GM19043 (cell line): ENCODE measurements at regions not wholly inside any gene's neighbourhood (a gene's known extent, or its start where the extent isn't known, plus 50 kb on each side); places are given as distances from the start of the nearest gene placed in this dataset.
A peak's percentile ranks its signal among the peaks of the same experiment; 100 is the strongest.
"Not testable (repeated sequence)": the region's sequence is repeated elsewhere in the genome, so short reads cannot be mapped to it uniquely, and the experiment has no call there.

Source experiments
- ATAC-seq: cut with Tn5 transposase; IDR thresholded peaks from one replicate; pipeline ENCODE4 v1.9.1; 2021; ENCODE audit warnings: low read depth; ENCODE audit not compliant: unreplicated experiment

DNA sequence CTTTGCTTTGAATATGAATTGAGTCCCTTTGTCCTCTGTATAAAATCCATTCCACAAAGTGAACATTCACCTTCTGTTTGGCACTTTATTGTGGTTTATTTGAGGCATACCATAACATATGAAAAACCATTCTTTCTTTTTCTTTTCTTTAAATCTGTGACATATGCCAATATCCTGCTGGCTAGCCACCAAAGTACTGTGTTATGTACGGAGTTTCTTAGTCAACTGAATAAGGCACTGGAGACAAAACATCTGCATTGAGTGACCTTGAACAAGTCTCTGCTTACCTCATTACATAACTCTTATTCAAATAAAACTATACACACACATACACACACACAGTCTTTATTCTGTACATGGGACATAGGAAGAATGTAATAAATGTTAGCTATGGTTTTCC lies 872.8 kb downstream of the C4orf33 start:
- no peak for ATAC-seq

DNA sequence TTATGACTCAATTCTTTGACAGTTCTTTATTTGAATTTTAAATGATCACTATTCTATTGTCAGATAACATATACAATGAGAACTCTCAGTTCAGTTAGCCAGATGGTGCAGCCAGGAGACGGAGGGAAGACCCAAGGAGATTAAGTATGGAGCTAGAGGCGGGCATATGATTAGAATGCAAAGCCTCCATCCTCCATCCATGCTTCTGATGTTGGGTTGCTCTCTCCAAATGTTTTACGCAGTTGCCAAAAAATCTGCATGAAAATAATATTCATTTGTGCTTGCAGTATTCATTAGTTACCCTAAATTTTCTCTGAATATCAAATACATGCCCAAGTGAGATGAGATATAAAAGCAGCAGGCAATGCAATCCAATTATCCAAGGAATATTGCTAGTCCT lies 874.8 kb downstream of the C4orf33 start:
- no peak for ATAC-seq

DNA sequence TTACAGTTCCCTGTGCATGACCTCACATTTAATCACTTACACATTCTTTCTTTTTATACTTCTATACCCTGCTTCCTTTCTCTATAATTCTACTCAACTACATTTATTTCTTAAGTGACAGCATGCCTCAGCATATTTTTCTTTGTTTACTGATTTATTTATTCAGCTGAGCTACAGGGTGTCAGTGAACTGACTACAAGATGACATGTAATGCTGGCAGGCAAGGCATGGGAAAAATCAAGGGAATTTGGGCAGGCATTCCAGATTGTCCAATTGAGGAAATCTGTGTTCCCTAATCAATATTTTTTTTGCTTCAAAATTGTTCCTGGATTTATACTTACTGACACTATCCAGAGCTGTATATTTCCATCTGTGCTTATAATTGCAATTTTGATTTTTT lies 875.5 kb downstream of the C4orf33 start:
- ATAC-seq = no peak

DNA sequence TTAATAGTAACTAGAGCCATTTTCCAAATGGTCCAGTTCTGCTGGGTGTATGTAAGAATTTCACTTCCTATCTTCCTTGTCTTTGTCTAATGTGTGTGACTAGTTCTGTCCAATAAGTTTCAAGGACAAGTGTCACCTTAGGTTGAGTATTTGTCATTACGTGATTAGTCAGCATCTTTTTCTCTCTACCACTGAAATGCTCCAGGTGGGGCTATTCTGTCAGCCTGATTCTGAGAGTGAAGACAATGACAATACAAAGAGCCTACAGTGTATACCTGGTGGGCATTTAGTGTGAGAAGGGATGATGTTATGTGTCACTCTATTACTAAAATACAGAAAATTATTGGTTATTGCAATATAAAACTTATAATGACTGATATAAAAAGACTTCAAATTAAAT lies 876.3 kb downstream of the C4orf33 start:
- ATAC-seq = no peak

DNA sequence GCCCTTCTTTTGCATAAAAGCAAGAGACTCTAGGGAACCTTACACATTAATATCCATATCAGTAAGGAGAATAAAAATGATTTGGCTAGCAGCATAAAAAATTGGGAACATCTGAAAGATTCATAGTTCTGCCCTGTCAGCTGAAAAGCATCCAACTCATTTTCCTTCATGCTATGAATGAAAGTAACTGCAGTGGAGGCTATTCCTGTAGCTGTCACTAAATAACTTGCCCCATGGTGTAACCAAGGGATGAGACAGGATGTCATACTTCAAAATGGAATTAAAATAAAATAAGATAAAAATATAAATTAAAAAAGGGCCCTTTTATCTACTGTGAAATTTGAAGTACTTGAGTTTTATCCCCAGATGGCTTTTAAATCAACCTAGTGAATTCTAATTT lies 878.8 kb downstream of the C4orf33 start:
- ATAC-seq = no peak

DNA sequence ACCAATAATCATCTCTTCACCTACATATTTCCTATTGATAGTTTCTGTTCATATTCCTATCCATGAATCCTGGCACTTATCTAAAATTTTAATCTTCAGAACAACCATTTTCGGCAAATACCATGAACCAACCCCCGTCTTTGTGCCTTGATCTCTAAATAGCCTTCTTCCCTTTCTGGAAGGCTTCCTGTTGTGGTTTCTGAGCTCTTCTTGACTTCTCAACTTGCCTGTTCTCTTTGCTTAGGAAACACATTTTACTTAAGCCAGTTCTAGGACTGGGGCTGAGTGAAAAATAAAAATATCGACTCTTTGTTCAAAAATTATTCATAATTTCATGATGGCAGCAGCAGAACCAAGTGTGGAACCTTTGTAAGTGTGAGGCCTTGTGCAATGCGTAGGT lies 882.4 kb downstream of the C4orf33 start:
- no peak for ATAC-seq

DNA sequence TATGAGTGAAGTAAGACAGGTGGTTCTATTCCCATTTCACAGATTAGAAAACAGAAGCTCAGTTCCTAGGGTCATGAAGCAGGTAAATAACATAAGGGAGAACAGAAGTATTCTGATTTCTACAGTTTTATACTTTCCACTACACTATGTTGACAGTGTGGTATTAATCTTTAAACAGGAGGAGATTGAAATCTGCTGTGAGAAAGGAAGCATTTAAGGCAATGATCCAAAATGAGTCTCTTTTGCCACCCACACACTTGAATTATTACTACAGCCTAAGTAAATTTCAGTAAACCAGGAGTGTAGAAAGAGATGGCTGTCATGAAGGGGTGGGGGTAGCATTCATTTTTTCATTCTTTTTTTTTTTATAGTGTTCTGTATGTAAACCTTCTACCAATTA lies 893.0 kb downstream of the C4orf33 start:
- ATAC-seq = no peak

DNA sequence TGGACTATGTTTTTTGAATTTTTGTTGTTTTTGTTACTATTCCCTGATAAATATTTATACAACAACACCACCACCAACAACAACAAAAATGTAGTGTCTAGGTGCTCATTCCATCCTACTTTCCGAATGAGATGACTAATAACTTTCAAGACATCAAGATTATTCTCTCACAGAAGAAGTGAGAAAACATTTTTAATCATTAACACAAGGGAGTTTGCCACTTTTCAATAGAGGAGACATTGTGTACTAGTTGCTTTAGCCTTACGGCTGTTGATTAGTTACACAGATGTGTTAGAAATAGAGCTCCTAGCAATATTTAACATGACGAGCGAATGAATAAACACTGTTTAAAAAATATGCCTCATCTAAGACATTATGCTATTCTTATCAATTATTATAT lies 898.8 kb downstream of the C4orf33 start:
- peak; percentile 79 for ATAC-seq

DNA sequence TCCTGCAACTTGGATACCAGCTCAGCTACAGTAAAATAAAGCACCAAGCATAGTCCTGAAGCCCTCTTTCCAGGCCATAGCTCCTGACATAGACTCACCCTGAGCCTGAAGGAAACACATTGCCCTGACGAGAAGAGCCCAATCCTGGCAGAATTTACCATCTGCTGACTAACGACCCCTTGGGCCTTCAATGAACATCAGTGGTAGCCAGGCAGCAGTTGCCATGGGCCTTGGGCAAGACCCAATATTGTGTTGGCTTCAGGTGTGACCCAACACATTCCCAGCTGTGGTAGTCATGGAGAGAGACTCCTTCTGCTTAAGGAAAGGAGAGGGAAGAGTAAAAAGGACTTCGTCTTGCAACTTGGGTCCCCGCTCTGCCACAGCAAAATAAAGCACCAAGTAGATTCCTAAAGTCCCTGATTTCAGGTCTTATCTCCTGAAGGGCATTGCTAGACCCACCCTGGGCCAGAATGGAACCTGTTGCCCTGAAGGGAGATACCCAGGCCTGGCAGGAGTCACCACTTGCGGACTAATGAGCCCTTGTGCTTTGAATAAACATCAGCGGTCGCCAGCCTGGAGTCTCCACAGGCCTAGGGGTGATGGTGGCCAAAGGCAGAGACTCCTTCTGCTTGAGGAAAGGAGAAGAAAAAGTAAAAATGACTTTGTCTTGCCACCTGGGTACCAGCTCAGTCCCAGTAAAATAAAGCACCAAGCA lies 902.6 kb downstream of the C4orf33 start:
- ATAC-seq = no peak

DNA sequence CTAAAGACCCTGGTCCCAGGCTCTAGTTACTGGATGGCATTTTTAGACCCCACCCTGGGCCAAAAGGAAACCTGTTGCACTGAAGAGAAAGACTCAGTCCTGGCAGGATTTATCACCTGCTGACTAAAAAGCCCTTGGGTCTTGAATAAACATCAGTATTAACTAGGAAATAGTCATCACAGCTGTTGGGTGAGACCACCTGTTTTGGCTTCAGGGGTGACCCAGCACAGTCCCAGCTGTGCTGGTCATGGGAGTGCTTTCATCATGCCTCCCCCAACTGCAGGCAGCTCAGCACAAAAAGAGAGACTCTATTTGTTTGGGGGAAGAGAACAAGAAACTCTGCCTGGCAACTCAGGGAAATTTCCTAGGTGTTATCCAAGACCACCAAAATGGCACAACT lies 903.2 kb downstream of the C4orf33 start:
- ATAC-seq = no peak

DNA sequence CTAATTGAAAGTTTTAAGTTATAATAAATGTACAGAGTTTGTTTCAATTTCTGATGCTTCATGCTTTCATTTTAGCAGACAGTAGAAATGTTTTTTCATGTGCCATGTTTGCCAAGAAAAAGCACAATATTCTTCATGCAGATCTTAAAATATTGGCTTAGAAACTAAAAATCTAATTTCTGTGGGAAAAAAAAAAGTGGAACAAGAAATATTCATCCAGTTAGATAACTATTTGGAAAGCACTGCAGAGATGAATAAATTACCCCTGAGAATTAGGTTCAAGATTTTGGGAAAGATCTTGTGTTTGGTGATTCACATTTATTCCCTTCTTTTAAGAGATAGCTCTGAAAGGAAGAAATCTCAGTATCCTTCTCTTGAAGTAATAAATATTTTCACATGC lies 912.5 kb downstream of the C4orf33 start:
- no peak for ATAC-seq

DNA sequence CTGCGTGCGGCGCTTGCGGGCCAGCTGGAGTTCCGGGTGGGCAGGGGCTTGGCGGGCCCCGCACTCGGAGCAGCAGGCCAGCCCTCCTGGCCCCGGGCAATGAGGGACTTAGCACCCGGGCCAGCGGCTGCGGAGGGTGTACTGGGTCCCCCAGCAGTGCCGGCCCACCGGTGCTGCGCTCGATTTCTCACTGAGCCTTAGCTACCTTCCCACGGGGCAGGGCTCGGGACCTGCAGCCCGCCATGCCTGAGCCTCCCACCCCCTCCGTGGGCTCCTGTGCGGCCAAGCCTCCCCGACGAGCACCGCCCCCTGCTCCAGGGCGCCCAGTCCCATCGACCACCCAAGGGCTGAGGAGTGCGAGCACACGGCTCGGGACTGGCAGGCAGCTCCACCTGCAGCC lies 916.9 kb downstream of the C4orf33 start:
- not testable (repeated sequence) for ATAC-seq

DNA sequence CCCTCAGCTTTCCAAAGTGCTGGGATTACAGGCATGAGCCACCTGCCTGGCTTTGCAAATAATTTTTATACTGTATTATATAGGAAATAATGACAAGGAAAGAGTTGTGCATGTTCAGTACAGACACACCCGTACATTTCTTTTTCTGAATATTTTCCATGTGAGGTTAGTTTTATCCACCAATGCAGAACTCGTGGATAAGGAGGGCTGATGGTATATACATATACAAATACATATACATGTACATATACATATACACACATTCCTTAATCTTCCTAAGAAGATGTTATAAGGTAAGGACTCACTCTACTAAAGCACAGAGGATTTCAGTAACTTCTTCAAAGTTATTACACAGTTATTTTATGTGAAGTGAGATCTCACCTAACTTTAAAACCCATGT lies 925.8 kb downstream of the C4orf33 start:
- ATAC-seq = no peak

DNA sequence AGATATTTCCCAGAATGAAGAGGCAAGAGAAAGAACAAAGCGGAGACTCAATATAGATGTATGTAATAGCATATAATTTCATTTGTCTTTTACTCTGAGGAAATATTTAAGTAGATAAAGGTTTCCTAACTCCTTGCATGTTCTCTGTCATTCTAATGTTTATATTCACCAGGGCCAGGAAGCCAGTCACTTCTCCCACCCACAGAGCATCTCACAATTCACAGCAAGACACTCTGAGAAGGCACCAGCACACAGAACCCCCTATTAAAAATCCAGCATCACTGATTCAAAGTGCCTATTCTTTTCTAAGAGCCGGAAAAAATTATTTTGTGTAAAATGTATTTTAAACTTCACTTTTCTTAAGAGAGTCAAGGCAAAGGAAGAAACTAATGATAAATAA lies 927.1 kb downstream of the C4orf33 start:
- ATAC-seq = no peak

DNA sequence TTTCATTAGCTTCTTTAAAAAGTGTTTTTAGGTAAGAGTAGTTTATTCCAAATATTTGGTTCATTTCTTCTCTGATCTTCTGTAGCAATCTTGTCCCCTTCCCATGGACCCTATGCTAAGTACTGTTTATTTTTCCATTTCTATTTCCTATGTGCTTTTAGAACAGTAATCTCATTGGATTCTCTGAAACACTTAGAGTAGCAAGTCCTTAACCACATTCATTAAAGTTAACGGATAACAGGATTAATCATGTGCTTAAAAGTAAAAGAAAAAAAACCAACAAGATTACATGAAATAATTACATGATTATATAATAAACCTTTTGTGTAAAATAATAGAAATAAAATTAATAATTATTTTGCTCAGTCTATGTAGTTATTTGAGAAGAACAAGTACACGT lies 929.7 kb downstream of the C4orf33 start:
- ATAC-seq = no peak

DNA sequence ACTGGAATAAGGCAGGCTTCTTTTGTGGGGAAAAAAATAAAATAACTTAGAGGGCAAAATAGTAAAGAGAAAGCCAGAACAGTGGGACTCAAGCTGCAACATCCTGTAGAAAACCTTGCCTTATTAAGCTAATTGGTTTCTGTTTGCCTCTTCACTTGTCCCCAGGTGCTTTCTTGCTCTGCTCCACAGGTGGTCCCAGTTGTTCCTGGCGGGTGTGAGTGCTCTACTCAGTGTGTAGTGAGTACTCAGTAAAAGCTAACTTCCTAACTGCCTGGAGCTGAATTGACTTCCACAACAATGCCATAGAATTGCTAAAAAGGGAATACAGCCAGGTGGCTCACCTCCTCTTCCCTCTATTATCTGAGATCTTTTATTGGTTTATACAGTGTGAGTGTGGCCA lies 930.2 kb downstream of the C4orf33 start:
- ATAC-seq = no peak

DNA sequence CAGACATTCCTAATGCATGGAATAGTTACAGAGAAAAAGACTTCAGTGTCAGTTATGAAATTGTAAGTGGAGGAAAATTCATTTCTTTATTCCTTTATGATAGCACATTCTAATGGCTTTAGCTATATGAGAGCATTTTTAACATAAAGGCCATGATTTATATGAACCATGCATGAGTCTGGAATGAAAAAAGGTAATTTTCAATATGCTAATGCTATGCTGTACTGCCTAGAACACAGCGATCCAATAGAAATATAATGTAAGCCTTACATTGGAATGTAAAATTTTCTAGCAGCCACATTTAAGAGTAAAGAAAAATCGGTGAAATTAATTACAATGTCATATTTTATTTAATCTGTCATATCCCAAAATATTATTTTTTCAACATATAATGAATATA lies 932.0 kb downstream of the C4orf33 start:
- no peak for ATAC-seq

DNA sequence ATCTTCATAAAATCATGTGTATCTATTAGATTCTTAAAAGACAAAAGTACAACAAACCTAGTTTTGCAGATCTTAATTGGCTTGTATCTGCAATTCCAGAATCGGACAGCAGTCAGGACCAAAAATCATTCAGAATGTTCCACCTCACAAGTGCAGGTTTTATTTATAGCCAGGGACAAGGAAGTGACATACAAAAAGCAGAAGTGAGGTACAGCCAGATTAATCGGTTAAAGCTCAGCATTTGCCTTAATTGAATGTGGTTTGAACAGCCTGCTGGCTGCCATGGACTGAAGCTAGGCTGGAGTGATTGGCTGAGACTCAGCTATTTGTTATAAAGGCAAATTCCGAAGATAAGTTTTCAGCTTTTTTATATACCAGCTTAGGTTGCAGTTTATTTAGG lies 932.6 kb downstream of the C4orf33 start:
- peak; percentile 93 for ATAC-seq

DNA sequence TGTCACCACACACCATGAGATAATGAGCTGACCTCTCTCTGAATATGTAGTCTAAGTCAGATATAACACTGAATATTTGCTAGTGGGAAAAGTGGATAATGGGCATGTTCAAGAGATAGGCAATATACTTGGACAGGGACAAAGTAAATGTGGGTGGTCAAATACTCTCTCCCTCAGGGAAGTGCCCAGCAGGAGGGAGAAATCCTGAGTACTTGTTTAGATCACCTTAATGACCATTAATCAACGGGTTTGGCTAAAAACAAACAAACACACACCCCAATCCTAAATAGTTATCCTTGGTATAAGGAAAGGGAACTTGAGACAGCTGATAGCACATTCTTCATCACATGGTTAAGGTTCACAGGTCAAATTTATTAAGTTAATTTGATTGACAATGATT lies 933.5 kb downstream of the C4orf33 start:
- ATAC-seq = no peak

DNA sequence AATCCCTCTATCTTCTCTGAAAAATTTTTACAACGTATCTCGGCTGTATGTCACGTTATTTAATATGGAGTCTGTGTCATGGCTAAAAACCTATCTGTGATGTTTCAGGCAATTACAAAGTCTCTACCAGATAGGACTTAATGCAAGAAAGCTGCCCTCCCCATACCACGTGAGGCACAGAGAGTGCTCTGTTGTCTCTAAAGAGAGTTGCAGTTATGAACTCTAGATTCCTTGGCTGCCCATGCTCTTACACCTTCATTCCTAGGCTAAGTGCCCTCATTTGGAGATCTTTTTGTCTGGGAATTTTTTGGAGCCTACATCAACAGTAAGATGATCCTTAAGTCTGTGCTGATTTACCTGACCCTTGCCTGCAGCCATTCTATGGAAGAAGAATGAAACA lies 935.9 kb downstream of the C4orf33 start:
- ATAC-seq = no peak

DNA sequence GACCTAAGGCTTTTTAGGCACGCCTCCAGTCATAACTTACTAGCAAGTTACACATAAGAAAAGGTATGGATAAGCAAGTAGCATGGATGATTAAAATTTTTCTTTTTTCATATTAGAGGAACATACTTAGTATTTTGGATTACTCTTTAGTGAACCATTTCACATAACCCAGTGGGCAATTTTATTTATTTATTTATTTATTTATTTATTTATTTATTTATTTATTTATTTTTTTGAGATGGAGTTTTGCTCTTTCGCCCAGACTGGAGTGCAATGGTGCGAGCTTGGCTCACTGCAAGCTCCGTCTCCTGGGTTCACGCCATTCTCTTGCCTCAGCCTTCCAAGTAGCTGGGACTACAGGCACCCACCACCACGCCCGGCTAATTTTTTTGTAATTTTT lies 937.7 kb downstream of the C4orf33 start:
- ATAC-seq = not testable (repeated sequence)

DNA sequence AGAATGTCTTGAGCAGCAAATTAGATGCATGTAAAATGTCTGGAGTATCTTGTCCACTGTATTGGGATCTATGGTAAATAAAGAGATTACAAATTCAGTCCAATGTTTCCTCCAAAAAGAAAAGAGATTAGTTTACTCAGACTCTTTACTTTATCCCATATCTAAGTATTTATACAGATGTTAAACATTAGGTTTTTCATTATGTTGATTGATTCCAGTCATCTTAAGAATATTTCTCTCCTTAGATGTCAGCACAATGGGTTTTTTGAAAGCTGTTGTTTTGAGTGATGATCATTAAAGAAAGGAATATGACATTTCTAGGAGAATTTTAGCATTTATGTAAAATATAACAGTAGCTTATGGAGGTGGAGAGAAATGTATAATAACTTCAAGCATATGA lies 938.9 kb downstream of the C4orf33 start:
- no peak for ATAC-seq

DNA sequence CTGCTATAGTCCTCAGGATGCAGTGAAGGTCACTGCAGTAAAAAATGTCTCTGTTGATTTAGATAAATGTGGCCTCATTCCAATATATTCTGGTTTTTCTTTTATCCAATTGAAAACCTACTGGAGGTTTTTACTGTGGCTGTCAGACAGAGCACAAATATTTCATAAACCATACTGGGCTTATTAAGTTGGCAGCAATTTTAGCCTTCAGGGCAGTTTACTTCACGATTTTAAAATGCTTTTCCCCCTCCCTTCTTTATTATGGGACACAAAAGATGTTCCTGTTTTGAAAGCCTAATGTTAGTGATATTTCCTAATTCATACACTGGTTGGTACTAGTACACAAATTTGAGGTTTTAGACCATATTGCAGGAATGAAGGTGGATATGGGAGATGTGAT lies 939.4 kb downstream of the C4orf33 start:
- ATAC-seq = no peak
